Keratinocyte (primary cell): ENCODE measurements at regions not wholly inside any gene's neighbourhood (a gene's known extent, or its start where the extent isn't known, plus 50 kb on each side); places are given as distances from the start of the nearest gene placed in this dataset.

Source experiments
- EZH2 ChIP-seq: IDR thresholded peaks from one replicate; pipeline ENCODE4 v1.6.1; 2012; ENCODE audit warnings: inconsistent platforms, mild to moderate bottlenecking, low read length, moderate library complexity
- TF ChIP-seq, protein P1 (sequence below), 3 experiments: IDR thresholded peaks in 1 of 3; conservative IDR thresholded peaks in 1 of 3; optimal IDR thresholded peaks in 1 of 3; 2 replicates in 2 of 3; 3 replicates in 1 of 3; pipeline versions ENCODE3 to v1.5.1; 2011; ENCODE audit warnings: low read length in 3 of 3, mild to moderate bottlenecking in 3 of 3, moderate library complexity in 2 of 3, control low read depth in 1 of 3, inconsistent platforms in 1 of 3; ENCODE audit not compliant: insufficient read depth in 2 of 3; ENCODE audit errors: extremely low read depth in 1 of 3

DNA sequence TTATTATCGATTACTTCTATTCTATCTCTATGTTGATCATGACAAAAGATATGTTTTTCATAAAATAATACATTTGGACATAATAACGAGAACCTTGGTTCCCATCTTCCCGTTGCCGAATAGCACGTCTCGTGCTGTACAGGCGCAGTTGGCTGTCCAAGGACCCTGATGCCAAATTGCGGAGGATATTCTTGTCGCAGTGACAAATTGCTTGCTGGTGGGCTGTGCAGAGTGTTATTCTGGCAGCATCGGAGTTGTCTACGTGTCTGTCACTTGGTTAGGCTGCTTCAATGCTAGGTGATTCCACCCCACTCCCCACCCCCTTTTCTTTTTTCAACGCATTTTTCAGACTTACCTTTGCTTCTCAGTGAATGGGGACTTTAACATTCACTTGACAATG is 546.8 kb downstream of the PRKD1 start:
- TF ChIP-seq, protein P1, sequence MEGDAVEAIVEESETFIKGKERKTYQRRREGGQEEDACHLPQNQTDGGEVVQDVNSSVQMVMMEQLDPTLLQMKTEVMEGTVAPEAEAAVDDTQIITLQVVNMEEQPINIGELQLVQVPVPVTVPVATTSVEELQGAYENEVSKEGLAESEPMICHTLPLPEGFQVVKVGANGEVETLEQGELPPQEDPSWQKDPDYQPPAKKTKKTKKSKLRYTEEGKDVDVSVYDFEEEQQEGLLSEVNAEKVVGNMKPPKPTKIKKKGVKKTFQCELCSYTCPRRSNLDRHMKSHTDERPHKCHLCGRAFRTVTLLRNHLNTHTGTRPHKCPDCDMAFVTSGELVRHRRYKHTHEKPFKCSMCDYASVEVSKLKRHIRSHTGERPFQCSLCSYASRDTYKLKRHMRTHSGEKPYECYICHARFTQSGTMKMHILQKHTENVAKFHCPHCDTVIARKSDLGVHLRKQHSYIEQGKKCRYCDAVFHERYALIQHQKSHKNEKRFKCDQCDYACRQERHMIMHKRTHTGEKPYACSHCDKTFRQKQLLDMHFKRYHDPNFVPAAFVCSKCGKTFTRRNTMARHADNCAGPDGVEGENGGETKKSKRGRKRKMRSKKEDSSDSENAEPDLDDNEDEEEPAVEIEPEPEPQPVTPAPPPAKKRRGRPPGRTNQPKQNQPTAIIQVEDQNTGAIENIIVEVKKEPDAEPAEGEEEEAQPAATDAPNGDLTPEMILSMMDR (optimal IDR thresholded peaks at IDR 0.05 in 1 of 3, IDR thresholded peaks at IDR 0.05 in 1 of 3, conservative IDR thresholded peaks at IDR 0.05 in 1 of 3; ENCODE audit: extremely low read depth in 1 of 3, insufficient read depth in 2 of 3, low read length in 3 of 3), result no peak
- TF ChIP-seq EZH2, result no peak
